GM12865 (cell line): ENCODE measurements at regions not wholly inside any gene's neighbourhood (a gene's known extent, or its start where the extent isn't known, plus 50 kb on each side); places are given as distances from the start of the nearest gene placed in this dataset.

Experiments used
- DNase-seq: peaks from one replicate; pipeline ENCODE4 v3.0.0; 2010; ENCODE audit warnings: low read depth
- H3K4me3 ChIP-seq: 2 replicates; pipeline ENCODE4 v1.5.1; 2011; ENCODE audit warnings: mild to moderate bottlenecking, low read depth, low read length, control low read depth
- TF ChIP-seq, protein P1 (sequence below): IDR thresholded peaks from 2 replicates; pipeline ENCODE4 v1.5.1; 2011; ENCODE audit warnings: low read length, control low read depth, low read depth, inconsistent platforms; ENCODE audit not compliant: insufficient read depth; ENCODE audit errors: missing control alignments

DNA sequence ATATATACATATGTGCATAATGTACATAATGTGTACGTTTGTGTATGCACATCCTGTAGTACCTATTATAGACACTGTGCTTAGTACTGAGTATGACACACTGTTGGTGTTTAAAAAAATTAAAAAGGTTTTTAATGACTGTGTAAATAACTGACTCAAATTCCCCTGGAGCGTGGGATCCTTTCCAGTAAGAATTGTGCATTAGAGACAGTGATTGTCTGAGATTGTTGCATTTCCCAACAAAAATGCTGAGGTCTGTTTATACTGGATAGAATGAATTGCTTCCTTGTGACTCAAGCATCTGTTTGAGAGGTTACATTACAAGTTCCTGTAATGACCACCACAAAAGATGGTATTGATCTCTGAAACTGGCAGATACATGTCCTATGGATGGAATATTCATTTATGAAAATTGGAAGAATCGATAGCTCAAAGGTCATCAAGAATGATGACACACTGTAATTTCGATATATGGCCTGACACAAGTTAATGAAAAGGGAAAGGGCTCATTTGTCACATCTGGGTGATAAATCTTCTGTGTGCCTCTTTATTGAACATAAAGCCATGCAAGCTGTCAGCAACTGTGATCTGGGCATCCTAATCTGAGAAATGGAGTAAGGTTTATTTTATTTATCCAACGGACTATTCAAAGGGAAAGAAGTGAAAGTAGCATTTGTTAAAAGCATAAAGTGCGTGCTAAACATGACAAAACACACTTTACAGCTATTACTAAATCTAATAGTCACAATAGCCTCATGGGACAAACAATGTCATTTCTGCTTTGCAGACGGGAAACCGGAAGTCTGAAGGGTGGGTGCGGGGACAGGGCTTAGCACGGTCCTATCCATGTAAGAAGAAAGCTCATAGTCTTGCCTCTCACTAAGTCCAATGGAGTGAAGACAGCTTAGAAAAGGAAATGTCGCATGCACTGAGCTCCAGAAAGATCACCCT is 228.8 kb downstream of the CDH11 start:
- TF ChIP-seq, protein P1, sequence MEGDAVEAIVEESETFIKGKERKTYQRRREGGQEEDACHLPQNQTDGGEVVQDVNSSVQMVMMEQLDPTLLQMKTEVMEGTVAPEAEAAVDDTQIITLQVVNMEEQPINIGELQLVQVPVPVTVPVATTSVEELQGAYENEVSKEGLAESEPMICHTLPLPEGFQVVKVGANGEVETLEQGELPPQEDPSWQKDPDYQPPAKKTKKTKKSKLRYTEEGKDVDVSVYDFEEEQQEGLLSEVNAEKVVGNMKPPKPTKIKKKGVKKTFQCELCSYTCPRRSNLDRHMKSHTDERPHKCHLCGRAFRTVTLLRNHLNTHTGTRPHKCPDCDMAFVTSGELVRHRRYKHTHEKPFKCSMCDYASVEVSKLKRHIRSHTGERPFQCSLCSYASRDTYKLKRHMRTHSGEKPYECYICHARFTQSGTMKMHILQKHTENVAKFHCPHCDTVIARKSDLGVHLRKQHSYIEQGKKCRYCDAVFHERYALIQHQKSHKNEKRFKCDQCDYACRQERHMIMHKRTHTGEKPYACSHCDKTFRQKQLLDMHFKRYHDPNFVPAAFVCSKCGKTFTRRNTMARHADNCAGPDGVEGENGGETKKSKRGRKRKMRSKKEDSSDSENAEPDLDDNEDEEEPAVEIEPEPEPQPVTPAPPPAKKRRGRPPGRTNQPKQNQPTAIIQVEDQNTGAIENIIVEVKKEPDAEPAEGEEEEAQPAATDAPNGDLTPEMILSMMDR: no peak
- no peak for DNase-seq
- H3K4me3 ChIP-seq: no peak overlapping the region

DNA sequence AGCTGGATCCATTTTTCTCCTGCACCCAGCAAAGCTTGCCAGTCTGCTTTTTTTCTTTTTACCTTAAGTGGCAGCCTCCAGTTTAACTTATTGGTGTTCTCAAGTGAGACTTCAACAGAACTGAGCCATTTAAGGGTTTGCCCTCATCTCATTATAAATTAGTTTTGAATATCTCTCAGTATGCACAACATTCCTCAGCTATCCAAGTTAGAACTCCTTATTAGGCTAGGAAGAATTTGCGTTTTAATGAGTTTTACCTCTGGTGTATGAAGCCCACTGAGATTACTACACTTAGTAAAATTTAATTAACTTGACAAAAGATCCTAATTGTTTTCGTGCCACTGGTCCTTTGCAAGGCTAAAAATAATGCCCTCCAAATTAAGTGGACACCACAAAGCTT is 232.4 kb downstream of the CDH11 start:
- H3K4me3 ChIP-seq: no peak overlapping the region
- DNase-seq: no peak
- TF ChIP-seq, protein P1: no peak

DNA sequence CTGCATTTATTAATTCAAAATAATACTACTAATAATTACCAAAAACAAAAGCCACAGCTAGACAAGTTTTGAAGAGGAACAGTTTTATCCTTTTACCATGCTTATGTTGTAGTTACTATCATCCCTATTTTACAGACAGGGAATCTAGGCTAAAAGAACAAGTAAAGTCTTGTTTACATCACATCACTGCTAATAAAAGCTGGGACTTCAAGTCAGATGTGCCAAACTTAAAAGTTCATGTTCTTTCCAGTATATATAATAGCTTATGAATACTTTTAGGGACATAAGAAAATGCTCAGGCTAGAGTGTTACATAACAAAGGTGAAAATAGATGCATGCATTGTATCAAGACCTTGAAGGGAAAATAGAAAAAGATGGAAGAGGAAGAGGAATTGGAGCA is 234.2 kb downstream of the CDH11 start:
- no peak overlapping the region for H3K4me3 ChIP-seq
- TF ChIP-seq, protein P1: no peak
- DNase-seq: no peak

DNA sequence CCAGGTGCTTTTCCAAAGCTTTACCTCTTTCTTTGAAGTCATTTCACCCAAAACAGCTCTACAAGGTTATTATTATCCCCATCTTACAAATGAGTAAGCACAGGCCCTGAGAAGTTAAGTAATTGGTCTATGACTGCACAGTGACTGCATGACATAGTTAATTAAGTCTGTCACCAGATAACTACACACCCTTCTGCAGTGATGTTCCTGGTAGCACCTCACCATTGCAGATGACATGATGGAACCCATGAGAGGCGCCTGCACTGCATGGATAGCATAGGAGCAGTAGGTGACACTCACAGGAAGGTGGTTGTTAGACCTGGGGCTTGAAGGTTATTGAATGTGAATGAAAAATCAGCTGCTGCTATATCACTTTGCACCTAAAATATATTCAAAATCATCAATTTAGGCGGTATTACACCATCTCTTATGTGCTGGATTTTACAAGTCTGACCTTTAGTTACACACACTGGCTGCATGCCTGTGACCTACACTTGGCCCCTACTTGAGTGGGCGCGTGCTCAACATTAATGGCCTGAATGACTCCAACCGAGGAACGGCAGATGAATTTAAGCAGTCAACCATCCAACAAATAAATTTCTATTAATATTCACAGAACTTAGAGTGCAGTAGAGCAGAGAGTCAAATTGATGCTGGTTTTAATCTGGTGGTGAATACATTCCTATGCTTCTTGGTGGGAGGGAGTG is 239.6 kb downstream of the CDH11 start:
- no peak overlapping the region for H3K4me3 ChIP-seq
- DNase-seq: no peak
- TF ChIP-seq, protein P1: no peak

DNA sequence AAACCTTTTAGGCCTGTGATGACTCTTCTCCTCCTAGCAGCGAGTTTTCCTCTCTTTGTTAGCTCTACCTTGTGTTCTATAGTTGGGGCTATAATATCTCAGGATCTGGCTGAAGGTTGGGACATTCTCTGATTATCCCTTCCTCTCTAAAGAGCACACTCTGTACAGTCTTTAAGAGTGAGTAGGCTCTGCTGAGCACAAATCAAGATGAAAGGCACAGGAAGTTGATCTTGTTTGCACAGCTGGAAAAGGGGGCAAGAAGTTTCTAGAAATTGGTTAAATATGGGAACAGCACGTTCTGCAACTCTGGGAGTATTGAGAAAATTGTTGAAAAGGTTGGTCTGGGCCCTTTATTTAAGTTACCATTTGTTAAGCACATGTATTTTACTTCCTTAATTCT is 240.9 kb downstream of the CDH11 start:
- TF ChIP-seq, protein P1: no peak
- H3K4me3 ChIP-seq: no peak overlapping the region
- no peak for DNase-seq

DNA sequence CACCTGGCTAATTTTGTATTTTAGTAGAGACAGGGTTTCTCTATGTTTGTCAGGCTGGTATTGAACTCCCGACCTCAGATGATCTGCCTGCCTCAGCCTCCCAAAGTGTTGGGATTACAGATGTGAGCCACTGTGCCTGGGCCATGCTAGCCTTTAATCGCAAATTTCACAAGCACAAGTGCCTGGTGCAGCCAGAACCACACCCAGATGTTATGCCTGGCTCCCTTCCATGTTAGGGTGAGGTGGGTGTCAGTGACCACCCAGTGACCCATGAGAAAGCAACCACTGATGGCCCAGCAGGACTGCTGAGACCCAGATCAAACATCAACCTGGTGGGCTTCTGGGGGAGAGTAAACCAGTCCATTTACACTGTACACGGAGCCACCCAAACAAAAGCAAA is 241.9 kb downstream of the CDH11 start:
- no peak overlapping the region for H3K4me3 ChIP-seq
- no peak for DNase-seq
- TF ChIP-seq, protein P1: no peak
